ENCODE measurements at regions not wholly inside any gene's neighbourhood (a gene's known extent, or its start where the extent isn't known, plus 50 kb on each side); places are given as distances from the start of the nearest gene placed in this dataset.

DNA sequence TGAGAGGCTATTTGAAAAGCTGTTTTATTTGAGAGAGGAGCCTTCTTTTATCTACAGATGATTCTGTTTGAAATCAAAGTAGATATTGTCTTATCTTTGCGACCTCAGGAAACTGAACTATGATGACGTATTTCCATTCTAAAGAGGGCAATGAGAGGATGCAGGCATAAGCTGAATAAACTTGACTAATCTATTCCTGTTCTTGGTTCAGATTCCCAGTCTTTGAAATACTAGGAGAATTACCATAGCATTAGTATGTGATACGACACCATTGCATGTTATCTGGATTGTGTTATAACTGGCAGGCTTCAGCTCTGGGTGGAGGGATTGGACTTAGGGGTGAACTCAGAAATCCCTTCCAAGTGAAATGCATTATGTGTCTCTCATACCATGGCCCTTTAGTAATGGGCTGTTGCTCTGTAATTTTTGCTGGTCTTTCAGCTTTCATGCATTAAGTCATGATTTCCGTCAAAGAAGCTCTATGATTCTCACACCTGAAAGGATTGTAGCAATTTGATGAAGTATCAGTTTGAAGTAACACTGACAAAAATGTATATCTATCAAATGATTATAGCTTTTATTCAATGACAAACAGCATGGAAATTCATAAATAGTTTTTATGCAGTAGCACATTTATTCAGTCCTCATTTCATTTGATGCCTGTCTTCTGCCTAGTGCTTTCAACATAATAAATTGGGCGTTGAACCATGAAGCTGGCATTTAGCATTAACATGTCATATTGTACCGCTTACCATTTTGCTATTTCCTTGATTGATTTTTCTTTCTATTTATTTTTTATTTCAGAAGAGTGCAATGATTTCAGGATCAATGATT lies 138.4 kb upstream of the SPACA1 start:
- DNase-seq (ENCODE audit: low spot score): no peak

DNA sequence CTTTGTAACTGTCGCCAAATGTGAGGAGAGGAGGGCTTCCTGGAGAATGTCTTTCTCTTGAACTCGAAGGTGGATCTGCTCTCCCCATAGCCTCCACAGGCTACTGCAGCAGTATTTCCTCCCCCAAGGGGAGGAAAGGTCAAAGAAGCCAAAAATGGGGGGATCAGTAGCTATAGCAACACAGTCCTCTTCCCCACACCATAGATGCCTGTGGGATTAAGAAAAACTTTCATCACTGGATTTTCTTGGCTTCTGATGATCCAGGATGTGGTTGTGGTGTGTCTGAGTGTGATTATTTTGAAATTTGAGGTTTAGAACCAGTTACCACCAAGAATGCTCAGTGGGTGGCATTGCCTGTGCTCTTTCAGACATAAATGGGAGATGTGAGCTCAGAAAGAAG lies 140.1 kb upstream of the SPACA1 start:
- no peak for DNase-seq (ENCODE audit: low spot score)

DNA sequence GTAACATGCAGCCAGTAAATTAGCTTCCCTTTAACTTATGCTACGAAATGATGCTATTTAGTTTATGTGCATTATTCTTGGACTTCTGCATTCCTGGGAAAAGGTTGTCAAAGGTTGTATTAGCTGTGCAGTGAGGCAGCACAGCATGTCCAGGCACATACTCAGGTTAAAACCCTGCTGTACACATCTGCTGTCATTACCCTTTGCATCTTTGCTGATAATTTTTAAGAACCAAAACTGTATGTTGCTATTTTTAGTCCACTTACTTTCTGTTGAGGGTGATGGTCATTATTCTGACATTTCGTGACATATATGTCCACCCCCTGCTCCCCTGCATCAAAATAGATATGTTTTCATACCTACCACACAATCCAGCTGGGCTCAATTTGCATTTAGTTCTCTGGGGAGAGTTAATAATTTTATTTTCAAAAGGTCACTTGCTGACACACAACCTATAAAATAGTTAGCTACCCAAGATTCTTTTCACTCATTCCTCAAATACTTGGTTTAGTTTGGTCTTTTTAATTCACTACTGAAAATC lies 142.5 kb upstream of the SPACA1 start:
- no peak for DNase-seq (ENCODE audit: low spot score)

DNA sequence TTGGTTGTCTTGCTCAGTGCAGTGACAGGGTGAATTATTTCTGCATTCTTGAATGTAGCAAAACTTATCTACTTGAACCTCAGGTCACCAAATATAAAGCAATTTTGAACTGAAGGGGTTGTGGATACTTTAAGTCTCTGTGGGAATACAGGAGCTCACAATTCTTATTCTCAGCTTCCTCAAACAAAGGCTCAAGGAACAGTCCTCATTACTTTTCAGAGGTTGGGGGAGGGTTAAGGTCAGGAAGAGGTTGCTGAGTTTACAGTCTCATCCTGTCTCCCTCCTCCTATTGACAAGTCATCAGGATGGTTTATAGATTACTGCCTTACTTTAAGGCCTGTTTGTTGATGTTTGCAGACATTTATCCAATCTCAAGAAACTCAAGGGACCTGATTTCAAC lies 143.6 kb upstream of the SPACA1 start:
- DNase-seq (ENCODE audit: low spot score): no peak

DNA sequence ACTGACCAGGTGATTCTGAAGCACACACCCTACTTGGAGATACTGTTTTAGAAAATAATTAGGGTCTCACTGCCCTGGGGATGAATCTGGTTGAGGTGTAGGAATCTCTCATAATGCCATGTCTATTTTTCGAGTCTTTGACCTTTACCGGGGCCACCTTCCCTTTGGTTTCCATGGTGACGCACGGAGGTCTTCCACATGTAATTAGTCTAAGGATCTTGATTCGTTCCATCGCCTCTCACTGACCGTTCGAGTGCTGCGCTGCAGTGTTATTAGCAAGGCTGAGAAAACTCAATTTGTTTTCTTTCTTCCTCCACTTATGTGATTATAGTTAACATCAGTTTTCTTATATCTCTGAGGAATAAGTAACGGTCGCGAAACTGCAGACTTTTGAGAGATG lies 144.3 kb upstream of the SPACA1 start:
- no peak for DNase-seq (ENCODE audit: low spot score)

DNA sequence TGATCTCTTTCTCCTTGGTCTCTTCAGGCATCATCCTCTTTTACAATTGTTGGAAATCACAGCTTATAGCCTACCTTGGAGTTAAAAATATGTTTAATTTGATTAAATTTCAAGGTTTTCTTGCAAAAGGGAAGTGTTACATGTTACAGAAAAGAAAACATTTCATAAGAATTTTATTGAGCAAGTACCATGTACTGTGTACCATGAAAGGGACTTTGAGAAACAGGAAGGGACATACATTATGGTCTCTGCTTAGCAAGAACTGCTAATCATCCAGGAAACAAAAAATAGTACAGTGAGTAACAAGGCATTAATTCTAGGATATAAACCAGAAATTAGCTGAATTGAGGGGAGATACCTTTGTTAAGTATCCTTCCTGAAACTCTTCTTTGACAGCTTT lies 145.3 kb upstream of the SPACA1 start:
- DNase-seq (ENCODE audit: low spot score): no peak

DNA sequence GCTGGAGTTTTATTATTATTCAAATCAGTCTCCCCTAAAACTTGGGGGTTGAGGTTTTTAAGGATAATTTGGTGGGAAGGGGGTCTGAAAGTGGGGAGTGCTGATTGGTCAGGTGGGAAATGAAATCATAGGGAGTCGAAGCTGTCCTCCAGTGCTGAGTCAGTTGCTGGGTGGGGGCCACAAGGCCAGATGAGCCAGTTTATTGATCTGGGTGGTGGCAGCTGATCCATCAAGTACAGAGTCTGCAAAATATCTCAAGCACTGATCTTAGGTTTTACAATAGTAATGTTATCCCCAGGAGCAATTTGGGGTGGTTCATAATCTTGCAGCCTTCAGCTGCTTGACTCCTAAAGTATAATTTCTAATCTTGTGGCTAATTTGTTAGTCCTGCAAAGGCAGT lies 146.0 kb upstream of the SPACA1 start:
- DNase-seq (ENCODE audit: low spot score): no peak

DNA sequence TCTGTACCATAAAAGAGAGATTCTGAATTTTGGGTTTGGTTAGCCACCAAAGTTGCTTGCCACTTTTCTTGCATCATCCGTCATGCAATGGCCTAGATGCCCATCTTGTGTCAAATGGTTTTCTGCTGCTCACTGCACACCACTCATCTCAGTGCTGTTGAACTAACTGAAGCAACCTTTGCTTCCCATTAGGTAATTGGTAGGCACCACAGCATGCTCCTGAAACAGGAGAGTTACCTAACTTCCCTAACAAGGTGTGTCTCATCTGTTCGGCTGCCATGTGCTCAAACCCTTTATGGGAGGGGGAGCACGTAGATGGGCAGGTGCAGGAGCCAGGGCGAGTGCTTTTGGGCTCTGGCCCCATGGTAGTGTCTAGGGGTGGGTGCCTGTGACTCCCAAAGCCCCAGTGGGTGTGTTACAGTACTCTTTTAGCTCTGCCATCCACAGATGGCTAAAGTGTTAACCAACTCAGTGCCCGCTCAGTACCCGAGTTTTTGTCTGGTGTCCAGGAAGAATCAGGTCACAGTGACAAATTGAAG lies 147.4 kb upstream of the SPACA1 start:
- no peak for DNase-seq (ENCODE audit: low spot score)

DNA sequence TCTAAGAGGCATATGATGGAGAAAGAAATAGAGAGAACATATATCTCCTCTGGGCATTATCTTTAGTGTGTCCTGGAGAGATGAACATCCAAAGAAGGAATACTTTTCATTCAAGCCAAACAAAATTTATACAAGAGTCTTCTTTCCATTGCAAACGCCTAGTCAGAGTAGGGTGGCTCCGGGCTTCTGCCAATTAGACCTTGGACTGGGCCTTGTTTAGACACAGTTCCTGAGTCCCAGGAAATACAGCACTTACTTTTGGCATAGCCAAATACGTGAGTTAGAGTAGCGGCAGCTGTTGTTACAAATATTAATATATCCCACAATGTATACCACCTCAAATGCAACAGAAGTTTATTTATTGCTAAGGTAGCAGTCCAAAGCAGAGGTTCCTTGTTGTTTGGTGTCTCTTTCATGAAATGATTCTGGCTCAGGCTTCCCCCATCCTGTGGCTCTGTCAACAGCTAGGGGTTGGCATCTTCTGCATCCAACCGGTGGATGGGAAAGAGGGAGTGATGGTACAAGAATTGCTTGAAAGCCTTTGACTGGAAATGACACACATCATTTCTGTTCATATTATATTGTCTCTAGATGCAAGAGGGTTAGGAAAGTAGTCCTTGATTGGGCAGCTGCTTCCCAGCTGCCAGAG lies 148.0 kb upstream of the SPACA1 start:
- DNase-seq (ENCODE audit: low spot score): no peak

DNA sequence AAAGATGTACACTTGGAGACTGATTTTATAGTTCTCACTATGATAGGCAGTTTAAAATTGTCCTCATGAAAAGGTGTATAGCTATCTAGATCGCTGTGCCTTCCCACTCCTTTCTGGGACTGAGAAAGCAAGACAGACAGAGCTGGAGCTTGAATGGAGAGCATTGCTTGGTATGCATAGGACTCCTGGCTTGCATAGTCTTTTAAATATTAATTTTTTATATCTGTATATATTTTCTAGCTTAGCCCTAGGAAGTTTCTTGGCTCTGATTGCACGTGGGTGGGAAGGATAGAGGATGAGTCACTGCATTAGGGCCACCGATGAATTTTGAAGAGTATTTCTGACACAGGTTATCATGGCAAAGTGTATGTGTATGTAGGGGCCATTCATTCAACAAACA lies 150.0 kb upstream of the SPACA1 start:
- DNase-seq (ENCODE audit: low spot score): no peak

DNA sequence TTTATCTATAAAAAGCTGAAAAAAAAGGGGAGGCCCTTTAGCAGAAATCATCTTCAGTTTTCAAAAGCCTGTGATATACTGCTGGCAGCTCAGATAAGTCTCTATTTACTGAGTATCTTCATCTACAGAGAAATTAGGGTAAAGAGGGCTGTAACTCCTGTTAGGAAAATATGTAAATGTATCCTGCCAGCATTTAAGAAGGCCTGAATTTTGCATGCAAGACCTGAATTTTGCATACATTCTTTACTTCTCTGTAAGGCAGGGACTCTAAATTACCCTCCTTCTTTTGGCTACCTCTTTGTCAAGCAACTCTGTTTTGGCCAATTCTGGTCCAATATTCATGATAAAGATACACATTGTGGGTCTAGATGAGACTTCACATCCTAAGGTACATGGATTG lies 150.6 kb upstream of the SPACA1 start:
- DNase-seq (ENCODE audit: low spot score): no peak

DNA sequence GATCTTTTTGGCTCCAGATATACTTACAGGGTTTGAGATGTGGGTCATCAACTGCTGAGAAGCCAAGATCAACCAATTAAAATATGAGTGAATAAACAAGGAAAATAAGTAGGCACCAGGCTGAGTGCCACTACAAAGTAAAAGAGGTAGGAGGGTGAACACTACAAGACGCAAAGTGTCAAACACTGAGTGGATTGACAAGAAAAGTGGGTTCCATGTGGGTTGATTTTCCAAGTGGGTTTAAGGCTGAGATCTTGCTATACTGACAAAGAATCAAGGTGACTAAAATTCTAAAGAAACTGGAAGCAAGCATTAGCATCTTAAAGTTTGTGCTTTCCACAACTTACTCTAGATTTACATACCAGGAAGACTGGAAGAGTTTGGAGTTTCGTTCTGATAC lies 160.4 kb upstream of the SPACA1 start:
- DNase-seq (ENCODE audit: low spot score): no peak

DNA sequence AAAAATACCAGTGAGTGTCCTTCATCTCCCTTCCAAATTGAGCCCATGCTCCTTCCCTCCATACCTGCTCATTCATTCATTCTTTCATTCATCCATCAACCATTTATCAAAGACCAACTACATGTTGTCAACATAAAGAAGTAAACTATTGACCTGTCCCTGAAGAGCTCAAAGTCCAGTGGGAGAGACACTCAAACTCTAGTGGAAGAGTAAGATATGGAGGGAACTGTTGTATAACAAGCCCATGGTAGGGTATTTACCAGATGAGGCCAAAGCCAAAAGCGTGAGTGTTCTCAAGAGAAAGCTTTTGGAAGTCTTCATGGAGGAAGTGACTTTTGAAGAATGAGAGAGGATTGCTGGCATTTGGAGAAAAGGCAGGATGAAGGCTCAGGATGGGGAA lies 163.4 kb upstream of the SPACA1 start:
- no peak for DNase-seq (ENCODE audit: low spot score)

DNA sequence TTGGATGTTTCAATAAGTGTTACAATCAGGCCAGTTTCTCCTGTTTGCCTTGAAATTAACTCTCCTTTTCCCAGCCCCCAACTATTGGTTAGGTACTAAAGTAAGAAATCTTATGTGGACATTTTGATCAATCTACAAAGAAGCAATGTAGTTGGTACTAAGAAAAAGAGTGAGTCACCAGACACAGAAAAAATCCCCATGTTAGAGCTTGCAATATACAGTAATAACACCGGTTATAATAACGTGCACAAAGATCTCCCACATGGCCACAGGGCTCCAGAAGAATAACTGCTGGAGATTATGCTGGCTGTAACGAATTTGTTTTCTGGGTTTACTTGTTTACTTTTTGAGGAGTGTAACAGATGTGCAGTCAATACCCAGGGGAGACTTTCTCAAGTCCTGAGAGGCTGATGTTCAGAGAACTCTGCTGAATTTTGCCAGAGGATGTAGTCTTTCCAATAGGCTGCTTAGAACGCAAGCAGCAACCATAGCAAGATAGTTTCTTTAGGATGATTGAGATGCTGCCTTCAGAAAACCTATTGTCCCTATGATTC lies 166.2 kb upstream of the SPACA1 start:
- no peak for DNase-seq (ENCODE audit: low spot score)

DNA sequence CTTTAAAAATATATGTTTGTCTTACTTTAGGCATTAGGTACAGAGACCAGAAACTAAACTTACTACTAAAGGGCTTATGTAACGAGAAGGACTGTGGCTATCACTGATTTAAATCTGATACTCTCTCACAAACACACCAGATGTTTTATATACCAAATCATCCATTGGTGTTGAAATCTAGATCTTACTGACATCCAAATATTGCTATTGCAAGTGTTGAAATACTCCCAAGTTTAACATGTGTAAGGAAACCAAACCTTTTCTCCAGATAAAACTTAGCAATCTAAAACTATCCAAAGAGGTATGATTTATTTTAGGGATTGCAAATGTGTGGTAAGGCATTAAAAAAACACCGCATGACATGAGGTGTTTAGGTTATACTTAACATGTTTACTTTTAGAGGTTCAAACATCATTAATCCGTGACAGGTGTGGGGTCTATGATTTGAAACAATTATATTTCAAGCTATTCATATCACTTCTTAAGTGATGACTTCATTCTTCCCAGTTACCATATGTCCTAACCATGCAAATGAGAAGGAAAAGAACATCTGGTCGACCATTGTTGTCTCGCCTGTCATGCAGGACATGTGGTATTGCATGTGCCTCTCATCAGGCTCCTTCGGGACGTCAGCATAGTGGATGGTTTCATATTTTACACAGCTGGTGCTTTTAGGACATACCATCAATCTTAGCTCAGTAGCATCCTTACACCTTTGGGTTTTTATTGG lies 168.3 kb upstream of the SPACA1 start:
- no peak for DNase-seq (ENCODE audit: low spot score)

DNA sequence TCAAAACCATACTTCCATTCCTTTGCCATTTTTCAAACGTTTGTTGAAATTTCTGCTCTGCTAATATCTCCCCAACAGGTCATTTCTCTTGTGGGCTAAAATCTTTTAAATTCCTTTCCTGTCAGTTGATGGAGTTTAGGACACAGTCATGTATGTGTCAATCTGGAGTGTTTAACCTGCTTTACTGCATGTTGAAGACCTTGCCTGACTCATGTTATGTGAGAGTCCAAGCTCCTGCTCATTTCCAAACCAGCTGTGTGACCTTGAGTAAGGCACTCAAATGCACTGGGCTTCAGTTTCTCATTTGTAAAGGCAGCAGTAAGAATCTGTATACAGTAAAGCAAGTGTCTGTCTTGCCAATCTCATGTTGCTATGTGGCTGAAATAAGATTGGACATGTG lies 171.9 kb upstream of the SPACA1 start:
- DNase-seq (ENCODE audit: low spot score): no peak

DNA sequence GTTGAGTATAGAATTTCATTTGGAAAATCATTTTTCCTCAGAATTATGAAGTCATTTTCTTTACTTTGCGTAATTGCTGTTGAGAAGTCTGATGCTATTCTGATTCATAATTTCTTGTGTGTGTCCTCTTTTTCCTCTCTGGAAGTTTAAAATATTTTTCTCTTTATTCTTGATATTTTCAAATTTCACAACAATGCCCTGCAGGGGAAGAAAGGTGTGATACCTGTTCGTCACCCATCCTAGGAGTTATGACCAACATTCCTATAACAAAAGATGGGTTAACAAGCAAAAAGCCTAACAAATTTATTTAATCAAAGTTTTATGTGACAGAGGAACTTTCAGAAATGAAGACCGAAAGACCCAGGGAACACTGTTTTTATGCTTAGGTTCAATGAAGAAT lies 171.5 kb upstream of the AKIRIN2 start:
- no peak for DNase-seq (ENCODE audit: low spot score)

DNA sequence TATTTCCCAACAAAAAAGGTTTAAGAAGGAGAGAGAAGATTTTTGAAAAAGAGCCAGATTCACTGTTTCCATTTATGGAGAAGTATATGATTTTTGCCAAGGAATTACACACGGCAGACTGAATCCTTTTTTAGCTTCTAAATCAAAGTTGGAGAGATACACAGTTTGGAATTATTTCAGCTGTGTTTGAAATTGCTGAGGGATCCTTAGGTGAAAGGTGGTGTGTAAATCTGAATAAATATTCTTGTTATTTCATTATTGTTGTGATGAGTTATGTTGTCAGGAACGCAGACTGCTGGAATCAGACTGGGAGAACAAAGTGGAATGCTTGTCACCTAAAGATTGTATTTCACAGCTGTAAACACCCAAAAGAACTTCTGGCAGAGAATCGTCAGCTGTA lies 168.5 kb upstream of the AKIRIN2 start:
- no peak for DNase-seq (ENCODE audit: low spot score)

DNA sequence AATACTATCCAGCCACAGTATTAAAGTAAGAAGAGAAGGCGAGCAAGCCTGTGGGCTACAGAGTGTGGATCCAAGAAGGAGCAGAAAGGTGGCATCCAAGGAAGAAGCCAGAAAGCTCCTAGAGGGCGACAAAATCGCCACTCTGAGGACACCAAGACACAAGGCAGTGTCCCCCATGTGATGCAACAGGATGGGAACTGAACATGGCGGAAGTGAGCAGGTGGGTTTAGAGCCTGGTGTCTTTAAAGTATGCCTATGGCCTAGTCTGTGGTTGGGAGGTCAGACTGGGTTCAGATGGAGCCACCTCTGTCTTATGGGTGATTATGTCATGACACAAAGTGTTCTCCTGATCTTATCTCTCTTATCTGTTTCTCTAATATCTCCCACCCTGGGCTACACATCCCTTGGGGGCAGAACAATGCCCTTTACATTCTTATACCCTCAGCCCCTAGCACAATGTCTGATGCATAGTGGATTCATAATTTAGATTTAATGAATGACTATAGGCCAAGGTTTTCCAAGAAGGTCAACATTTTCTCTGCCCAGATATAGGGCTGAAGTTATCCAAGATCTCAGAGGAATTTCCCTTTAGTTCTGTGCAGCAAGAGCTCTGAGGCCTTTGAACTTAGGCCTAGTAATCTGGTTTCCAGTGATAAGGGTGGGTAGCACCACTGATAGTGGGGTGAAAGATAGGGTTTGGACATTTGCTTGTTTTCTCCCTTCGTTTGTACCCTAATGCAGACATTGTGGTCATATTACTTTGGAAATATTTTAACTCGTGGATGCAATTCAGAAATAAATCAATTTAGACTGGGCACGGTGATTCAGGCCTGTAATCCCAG lies 167.3 kb upstream of the AKIRIN2 start:
- DNase-seq (ENCODE audit: low spot score): no peak

DNA sequence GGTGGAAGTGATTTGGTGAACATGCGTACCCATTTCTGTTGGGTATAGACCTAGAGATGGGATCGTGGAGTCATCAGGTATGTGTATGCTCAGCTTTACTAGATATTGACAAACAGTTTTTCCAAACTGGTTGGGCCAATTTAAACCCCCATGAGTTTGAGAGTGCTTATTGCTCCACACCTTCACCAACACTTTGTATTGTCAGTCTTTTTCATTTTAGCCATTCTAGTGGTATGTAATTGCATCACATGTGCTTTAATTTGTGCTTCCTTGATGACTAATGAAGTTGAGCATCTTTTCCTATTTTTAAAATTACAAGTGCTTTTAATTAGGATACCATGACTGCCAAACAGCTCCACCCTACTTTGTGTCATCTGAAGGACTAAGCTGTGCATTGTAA lies 158.9 kb upstream of the AKIRIN2 start:
- DNase-seq (ENCODE audit: low spot score): no peak

DNA sequence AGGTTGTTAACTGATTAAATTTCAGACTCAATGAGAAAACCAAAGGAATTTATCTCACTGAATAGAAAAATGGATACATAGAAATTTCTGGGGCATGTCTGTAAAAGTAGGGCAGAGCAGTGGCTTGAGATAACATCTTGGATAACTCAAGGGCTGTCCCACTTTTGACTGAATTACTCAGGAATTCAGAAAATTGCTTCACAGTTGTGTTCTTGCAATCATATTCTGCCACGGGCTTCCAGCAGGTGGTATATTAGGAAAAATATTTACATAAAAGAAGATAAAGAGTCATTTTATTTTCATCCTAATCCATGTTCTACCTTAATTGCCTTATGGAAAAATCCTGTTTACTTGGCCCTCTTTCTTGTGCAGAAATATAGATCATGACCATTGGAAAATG lies 156.4 kb upstream of the AKIRIN2 start:
- no peak for DNase-seq (ENCODE audit: low spot score)

All from LoVo (cell line).